ENCODE measurements at regions not wholly inside any gene's neighbourhood (a gene's known extent, or its start where the extent isn't known, plus 50 kb on each side); places are given as distances from the start of the nearest gene placed in this dataset.

DNA sequence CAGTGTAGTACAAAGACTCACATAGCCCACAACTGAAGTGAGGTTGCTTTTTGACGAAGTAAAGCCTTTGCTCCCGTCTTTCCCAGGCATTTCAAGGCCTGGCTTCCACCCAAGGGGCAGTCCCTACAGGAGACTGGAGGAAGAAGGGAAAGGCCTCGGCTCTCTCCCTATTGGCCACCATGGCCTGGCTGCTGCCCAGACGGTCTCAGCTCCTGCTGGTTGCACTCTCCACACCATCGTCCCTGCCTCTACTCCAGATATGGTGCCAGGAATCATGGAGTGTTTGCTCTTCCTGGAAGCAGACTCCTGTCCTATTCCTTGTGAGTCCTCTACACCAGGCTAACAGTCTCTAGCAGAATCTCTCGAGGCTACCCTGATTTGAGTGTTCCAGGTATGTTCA lies 124.1 kb upstream of the UQCRFS1 start:
- no peak for TF ChIP-seq POLR2AphosphoS5 (IDR thresholded peaks at IDR 0.05)
- TF ChIP-seq EP300 (IDR thresholded peaks at IDR 0.05): no peak
- TF ChIP-seq, protein P1, sequence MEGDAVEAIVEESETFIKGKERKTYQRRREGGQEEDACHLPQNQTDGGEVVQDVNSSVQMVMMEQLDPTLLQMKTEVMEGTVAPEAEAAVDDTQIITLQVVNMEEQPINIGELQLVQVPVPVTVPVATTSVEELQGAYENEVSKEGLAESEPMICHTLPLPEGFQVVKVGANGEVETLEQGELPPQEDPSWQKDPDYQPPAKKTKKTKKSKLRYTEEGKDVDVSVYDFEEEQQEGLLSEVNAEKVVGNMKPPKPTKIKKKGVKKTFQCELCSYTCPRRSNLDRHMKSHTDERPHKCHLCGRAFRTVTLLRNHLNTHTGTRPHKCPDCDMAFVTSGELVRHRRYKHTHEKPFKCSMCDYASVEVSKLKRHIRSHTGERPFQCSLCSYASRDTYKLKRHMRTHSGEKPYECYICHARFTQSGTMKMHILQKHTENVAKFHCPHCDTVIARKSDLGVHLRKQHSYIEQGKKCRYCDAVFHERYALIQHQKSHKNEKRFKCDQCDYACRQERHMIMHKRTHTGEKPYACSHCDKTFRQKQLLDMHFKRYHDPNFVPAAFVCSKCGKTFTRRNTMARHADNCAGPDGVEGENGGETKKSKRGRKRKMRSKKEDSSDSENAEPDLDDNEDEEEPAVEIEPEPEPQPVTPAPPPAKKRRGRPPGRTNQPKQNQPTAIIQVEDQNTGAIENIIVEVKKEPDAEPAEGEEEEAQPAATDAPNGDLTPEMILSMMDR (IDR thresholded peaks at IDR 0.05): no peak
- no peak for TF ChIP-seq POLR2A (IDR thresholded peaks at IDR 0.05)
- ATAC-seq (ENCODE audit: low FRiP score in 2 of 2) (no peak), DNase-seq (no peak)
- Histone ChIP-seq H3K4me1 (no peaks in the 10 kb centered on the region), H3K27ac (no peak overlapping the region), H3K27me3 (no peaks in the 10 kb centered on the region), H3K36me3 (no peaks in the 10 kb centered on the region), H3K4me3 (no peak overlapping the region), H3K9me3 (peaks cover 0 to 10% (median 3%) of the 10 kb centered on the region in 4 donors)
- 63 to 65% methylated on average over 6 of the region's 6 CpGs for WGBS, 2 donors

DNA sequence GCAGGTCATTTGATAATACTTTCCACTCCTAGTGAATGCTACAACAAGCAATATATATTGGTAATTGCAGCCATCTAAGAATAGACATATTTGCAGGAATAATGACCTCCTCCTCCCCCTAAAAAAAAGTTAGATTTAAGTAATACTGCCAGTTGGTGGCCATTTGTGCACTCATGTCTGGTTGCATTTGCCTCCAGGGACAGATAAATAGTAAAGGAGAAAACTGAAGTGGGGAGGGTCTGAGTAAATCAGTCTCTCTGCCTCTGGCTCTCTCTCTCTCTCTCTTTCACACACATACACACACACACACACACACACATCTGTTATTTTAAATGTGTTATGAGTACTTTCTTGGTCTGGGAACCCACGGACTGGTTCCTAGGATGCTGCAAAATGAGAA lies 125.5 kb upstream of the UQCRFS1 start:
- Histone ChIP-seq H3K36me3 (no peaks in the 10 kb centered on the region), H3K4me1 (no peaks in the 10 kb centered on the region), H3K27me3 (no peaks in the 10 kb centered on the region), H3K27ac (no peak overlapping the region), H3K4me3 (no peak overlapping the region), H3K9me3 (peaks cover 0 to 20% (median 11%) of the 10 kb centered on the region in 4 donors)
- DNase-seq (no peak), ATAC-seq (ENCODE audit: low FRiP score in 2 of 2) (no peak)
- WGBS, 2 donors: 53 to 82% methylated on average over 1 of the region's 1 CpG
- TF ChIP-seq EP300 (IDR thresholded peaks at IDR 0.05): no peak
- no peak for TF ChIP-seq POLR2AphosphoS5 (IDR thresholded peaks at IDR 0.05)
- TF ChIP-seq POLR2A (IDR thresholded peaks at IDR 0.05): no peak
- TF ChIP-seq, protein P1 (IDR thresholded peaks at IDR 0.05): no peak

DNA sequence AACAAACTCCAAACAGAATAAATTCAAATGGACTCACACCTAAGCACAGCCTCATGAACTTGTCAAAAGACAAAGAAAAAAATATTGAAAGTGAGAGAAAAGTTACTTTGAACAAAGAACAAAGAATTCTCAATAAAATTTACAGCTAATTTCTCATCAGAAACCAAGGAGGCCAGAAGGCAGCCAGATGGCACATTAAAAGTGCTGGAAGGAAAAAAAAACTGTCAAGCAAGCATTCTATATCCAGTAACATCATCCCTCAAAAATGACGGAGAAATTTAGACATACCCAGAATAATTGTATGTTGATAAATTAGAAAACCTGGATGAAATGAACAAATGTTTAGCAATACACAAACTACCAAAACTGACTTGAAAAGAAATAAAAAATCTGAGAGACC lies 129.8 kb upstream of the UQCRFS1 start:
- Histone ChIP-seq H3K4me3 (no peak overlapping the region), H3K9me3 (peaks cover 9 to 48% (median 25%) of the 10 kb centered on the region in 4 donors), H3K27me3 (no peaks in the 10 kb centered on the region), H3K4me1 (no peaks in the 10 kb centered on the region), H3K27ac (no peak overlapping the region), H3K36me3 (no peaks in the 10 kb centered on the region)
- ATAC-seq (ENCODE audit: low FRiP score in 2 of 2) (no peak), DNase-seq (no peak)
- 86 to 94% methylated on average over 1 of the region's 1 CpG for WGBS, 2 donors
- no peak for TF ChIP-seq EP300 (IDR thresholded peaks at IDR 0.05)
- TF ChIP-seq POLR2AphosphoS5 (IDR thresholded peaks at IDR 0.05): no peak
- TF ChIP-seq, protein P1 (IDR thresholded peaks at IDR 0.05): no peak
- TF ChIP-seq POLR2A (IDR thresholded peaks at IDR 0.05): no peak

DNA sequence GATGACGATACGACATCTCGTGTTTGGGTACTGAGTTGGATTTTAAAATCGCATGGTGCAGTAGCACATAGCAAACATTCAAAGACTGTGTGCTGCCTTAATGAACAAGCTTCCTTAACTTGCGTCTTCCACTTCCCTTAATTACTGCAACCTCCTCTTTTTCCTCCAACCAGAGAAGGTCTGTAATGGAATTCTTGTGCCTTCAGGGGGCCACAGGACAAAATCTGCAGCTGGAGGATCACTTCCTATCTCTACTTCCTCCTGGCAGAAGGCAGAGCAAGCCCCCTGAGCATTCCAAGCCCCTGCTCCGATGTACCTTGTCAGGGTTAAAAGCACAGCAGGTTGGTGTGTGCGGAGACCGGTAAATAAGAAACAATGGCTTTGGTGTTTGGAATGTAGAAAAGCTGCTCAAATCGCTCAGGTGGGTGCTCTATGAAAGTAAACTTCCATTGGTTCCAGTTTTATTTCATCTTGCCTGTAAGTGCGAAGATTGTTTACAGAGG lies 151.3 kb upstream of the UQCRFS1 start:
- Histone ChIP-seq H3K9me3 (peaks cover 0 to 5% (median 0%) of the 10 kb centered on the region in 4 donors), H3K27me3 (no peaks in the 10 kb centered on the region), H3K4me1 (no peaks in the 10 kb centered on the region), H3K36me3 (no peaks in the 10 kb centered on the region), H3K4me3 (no peak overlapping the region), H3K27ac (no peak overlapping the region)
- TF ChIP-seq POLR2AphosphoS5 (IDR thresholded peaks at IDR 0.05): no peak
- TF ChIP-seq, protein P1 (IDR thresholded peaks at IDR 0.05): no peak
- TF ChIP-seq EP300 (IDR thresholded peaks at IDR 0.05): no peak
- TF ChIP-seq POLR2A (IDR thresholded peaks at IDR 0.05): no peak
- ATAC-seq (ENCODE audit: low FRiP score in 2 of 2) (no peak), DNase-seq (no peak)
- 42 to 56% methylated on average over 10 of the region's 10 CpGs for whole genome bisulfite sequencing, 2 donors

DNA sequence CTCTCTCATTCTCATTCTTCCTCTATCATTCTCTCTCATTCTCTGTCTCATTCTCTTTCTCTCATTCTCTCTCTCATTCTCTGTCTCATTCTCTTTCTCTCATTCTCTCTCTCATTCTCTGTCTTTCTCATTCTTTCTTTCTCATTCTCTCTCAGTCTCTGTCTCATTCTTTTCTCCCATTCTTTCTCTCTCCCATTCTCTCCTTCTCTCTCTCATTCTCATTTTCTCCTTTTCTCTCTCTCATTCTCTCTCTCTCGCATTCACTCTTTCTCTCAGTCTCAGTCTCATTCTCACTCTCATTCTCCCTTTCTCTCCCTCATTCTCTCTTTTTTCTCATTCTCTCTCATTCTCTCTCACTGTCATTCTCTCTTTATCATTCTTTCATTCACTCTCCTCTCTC lies 152.0 kb upstream of the UQCRFS1 start:
- H3K36me3 ChIP-seq: no peaks in the 10 kb centered on the region
- TF ChIP-seq, protein P1 (IDR thresholded peaks at IDR 0.05): no peak
- TF ChIP-seq POLR2AphosphoS5 (IDR thresholded peaks at IDR 0.05) (no peak), POLR2A (IDR thresholded peaks at IDR 0.05) (no peak), EP300 (IDR thresholded peaks at IDR 0.05) (no peak)
- peaks cover 0 to 5% (median 0%) of the 10 kb centered on the region in 4 donors for H3K9me3 ChIP-seq
- H3K4me1 ChIP-seq: no peaks in the 10 kb centered on the region
- no peak overlapping the region for H3K27ac ChIP-seq
- no peak for ATAC-seq (ENCODE audit: low FRiP score in 2 of 2)
- DNase-seq: no peak
- WGBS, 2 donors: 96 to 100% methylated on average over 1 of the region's 1 CpG
- no peaks in the 10 kb centered on the region for H3K27me3 ChIP-seq
- no peak overlapping the region for H3K4me3 ChIP-seq
